Bronchial epithelial cell (primary cell): ENCODE measurements at regions not wholly inside any gene's neighbourhood (a gene's known extent, or its start where the extent isn't known, plus 50 kb on each side); places are given as distances from the start of the nearest gene placed in this dataset.

Experiments
- DNase-seq: peaks from one replicate; pipeline ENCODE4 v3.0.0-alpha.2; 2010; ENCODE audit warnings: low read depth
- FAIRE-seq: peaks from 2 replicates; lab custom pipeline; 2011; peaks lifted over from hg19 to GRCh38; lab: Jason Lieb, UNC
- H3K27me3 ChIP-seq: 2 replicates; pipeline ENCODE4 v1.5.1; 2011; ENCODE audit warnings: low read length; ENCODE audit not compliant: control insufficient read depth, insufficient read depth
- H3K36me3 ChIP-seq: 2 replicates; pipeline ENCODE4 v1.5.1; 2011; ENCODE audit warnings: low read length; ENCODE audit not compliant: control insufficient read depth, insufficient read depth
- H3K4me3 ChIP-seq: 2 replicates; pipeline ENCODE4 v1.5.1; 2011; ENCODE audit warnings: mild to moderate bottlenecking, low read depth, low read length, control low read depth
- CTCF ChIP-seq: IDR thresholded peaks from 2 replicates; pipeline ENCODE4 v1.5.1; 2011; ENCODE audit warnings: mild to moderate bottlenecking, moderate library complexity, low read length, control low read depth, inconsistent platforms; ENCODE audit not compliant: insufficient read depth, severe bottlenecking

GRCh38 chr13:59587030-59587429 lies 576.7 kb downstream of the DIAPH3 start:
- Histone ChIP-seq H3K36me3 (no peaks in the 10 kb centered on the region), H3K4me3 (no peak overlapping the region), H3K27me3 (peaks cover 1% of the 10 kb centered on the region)
- FAIRE-seq (no peak), DNase-seq (no peak)
- no peak for TF ChIP-seq CTCF

GRCh38 chr13:59587971-59588716 lies 575.6 kb downstream of the DIAPH3 start:
- no peaks in the 10 kb centered on the region for H3K36me3 ChIP-seq
- H3K27me3 ChIP-seq = peaks cover 1% of the 10 kb centered on the region
- FAIRE-seq (no peak), DNase-seq (no peak)
- no peak for TF ChIP-seq CTCF
- H3K4me3 ChIP-seq = no peak overlapping the region

- no peak overlapping the region for H3K4me3 ChIP-seq
- FAIRE-seq (no peak), DNase-seq (no peak)
- peaks cover 1% of the 10 kb centered on the region for H3K27me3 ChIP-seq
- no peaks in the 10 kb centered on the region for H3K36me3 ChIP-seq
- no peak for TF ChIP-seq CTCF
Observed at GRCh38 chr13:59588717-59589067, 575.0 kb downstream of the DIAPH3 start.

- no peak for FAIRE-seq
- no peaks in the 10 kb centered on the region for H3K27me3 ChIP-seq
- H3K4me3 ChIP-seq = no peak overlapping the region
- H3K36me3 ChIP-seq = no peaks in the 10 kb centered on the region
- no peak for TF ChIP-seq CTCF
- DNase-seq = peak; percentile 93
Observed at GRCh38 chr13:59601993-59602392, 561.7 kb downstream of the DIAPH3 start.

GRCh38 chr13:59603646-59604045 lies 560.1 kb downstream of the DIAPH3 start:
- Histone ChIP-seq H3K27me3 (no peaks in the 10 kb centered on the region), H3K36me3 (no peaks in the 10 kb centered on the region), H3K4me3 (no peak overlapping the region)
- FAIRE-seq = no peak
- no peak for DNase-seq
- TF ChIP-seq CTCF = peak; percentile 4

GRCh38 chr13:59607172-59607571 lies 556.6 kb downstream of the DIAPH3 start:
- Histone ChIP-seq H3K27me3 (no peaks in the 10 kb centered on the region), H3K4me3 (no peak overlapping the region), H3K36me3 (no peaks in the 10 kb centered on the region)
- FAIRE-seq (no peak), DNase-seq (no peak)
- no peak for TF ChIP-seq CTCF
